NCI-H146 (cell line): ENCODE measurements at regions not wholly inside any gene's neighbourhood (a gene's known extent, or its start where the extent isn't known, plus 50 kb on each side); places are given as distances from the start of the nearest gene placed in this dataset.

Experiments
- DNase-seq: peaks from one replicate; lab custom pipeline; 2025; lab: John Stamatoyannopoulos, UW

DNA sequence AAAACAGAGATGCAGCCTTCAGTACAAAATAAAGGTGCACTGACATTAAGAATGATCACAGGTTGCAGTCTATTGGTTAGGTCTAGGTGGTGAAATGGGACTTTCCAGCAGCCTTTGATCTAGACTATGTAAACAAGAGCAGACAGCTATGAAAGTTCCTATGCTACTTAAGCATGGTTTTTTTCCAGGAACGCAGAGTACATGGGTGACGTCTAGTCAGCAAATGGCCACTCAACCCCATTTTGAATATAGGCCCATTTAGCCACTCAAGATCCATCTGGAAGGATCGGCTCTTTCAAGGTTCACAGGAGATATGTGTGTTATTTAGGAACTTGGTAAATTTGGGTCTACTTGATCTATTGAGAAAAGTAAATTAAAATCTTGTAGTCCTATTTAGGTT is 1424.6 kb upstream of the LRRTM3 start:
- DNase-seq, result no peak

DNA sequence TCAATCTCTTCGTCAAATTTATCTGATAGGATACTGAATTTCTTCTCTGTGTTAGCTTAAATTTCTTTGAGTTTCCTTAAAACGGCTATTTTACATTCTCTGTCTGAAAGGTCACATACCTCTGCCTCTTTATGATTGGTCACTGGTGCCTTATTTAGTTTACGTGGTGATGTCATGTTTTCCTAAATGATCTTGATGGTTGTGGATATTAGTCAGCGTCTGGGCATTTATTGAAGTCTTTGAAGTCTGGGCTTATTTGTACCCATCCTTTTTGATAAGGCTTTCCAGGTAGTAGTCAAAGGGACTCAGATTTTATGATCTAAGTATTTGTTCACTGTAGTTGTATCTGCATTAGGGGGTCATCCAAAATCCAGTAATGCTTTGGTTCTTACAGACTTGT is 1407.5 kb upstream of the LRRTM3 start:
- no peak for DNase-seq

DNA sequence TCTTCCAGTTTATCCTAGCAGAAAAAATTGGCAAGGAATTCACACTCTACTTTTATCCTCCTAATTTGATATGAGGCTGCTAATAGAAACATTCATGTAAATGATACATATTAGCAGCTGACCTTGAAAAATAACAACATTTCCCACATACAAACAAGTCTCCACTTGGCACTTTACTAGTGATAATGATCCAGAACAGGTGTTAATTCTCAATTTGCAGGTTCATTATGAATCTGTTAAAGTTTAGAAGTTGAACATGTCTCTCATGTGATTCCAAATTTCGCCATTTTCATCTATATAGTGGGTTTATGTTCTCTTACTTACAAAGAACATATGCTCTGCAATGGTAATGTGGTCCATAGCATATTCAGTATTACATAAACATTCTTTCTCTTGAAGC is 1396.8 kb upstream of the LRRTM3 start:
- no peak for DNase-seq

DNA sequence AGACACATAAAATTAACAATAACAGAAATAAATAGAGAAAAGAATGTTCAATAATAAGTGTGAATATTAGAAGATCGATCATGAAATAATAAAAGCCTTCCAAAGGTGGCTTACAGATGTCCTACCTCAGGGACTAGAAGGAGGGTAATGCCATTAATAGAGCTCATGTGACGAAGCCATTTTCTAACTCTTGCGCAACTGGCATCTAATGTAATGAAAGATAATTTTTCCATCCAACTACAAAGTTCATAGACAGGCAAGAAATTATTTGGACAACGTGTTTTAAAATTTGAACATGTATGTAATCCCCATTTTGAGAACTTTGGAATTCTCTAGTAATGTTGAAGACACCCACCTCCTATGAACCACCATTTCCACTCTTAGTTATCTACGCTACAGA is 1394.3 kb upstream of the LRRTM3 start:
- no peak for DNase-seq

DNA sequence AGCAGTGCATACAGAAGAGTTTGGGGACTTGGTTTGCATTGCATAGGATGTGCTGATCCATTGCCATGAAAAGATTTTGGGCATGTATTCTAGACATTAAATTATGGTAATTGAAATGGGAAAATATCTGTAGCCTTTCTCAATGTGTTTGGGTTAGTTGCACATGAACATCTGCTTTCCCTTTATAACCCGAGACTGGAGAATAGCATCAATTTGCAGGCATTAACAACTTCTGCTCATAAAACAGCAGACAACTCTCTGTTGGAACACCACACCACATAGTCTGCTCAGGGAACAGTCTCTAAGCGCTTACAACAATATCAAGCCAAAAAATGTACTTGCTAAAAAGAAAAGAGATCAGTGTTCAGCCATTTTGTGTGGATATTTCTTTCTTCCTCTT is 1391.1 kb upstream of the LRRTM3 start:
- no peak for DNase-seq

DNA sequence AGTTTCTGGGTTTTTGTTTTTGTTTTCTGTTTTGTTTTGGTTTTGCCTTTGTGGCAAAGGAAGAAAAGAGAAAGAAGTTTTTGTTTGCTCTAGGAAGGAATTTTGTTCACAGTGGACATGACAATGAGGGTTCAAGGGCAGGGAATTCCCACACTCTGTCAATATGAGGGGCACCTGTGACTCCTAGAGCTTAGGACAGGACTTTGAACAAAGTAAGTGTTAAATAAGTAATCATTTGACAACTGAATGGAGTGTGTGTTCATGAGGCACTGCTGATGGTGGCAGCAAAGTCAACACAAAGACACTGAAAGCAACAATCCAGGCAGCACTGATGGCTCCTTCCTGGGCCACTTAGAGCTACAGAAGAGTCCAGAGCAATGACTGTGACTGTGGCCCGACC is 1381.1 kb upstream of the LRRTM3 start:
- DNase-seq, result no peak

DNA sequence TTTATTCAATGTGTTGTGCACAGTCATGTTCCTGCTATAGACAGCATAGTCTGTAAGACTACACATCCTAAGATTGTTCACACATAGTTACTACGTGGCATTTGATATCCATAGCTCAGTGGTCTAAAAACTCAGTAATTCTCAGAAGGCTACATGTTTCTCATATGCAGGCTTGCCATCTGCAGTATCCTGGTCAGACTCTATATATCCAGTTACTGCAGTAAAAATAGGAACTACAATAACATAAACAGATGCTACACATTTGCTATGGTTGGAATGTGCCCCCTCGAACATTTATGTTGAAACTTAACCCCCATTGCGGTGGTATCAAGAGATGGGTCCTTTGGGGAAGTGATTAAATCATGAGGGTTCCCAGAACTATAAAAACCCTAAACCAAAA is 1377.8 kb upstream of the LRRTM3 start:
- DNase-seq, result no peak

DNA sequence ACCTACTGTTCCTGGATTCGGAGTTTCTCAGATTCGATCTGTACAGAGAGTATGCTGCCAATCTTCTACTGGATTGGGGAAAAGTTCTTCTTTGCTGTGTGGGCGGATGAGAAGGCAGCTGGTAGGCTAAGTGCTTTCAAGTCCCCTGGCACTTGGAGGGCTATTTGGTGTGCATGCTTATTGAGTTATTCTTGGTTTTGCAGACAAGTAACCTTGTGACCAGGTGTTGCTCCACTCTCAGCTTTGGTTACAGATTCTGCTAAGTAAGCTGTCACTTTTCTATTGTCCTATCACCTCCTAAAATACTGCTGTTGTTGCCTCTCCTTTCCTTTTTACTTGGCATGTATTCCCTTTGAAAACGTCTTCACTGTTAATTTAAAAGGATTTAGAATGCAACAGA is 1375.1 kb upstream of the LRRTM3 start:
- DNase-seq, result no peak

DNA sequence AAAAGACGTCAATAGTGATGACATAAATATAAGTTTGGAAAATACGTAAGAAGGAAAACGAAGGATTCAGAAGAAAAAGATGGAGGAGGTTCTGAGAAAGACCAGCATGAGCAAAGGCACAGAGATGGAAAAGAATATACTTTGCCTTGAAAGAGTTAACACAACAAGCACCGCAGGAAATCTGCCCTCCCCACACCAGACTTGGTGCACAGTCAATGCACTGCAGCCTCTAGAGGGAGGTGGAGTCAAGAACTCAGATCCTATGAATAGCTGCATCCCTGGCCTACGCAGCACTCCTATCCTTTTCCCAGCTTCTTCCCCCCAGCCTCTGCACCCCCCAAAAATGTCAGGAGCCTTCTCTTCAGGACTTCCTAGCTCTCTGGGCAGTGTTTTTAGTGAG is 1370.6 kb upstream of the LRRTM3 start:
- DNase-seq, result no peak

DNA sequence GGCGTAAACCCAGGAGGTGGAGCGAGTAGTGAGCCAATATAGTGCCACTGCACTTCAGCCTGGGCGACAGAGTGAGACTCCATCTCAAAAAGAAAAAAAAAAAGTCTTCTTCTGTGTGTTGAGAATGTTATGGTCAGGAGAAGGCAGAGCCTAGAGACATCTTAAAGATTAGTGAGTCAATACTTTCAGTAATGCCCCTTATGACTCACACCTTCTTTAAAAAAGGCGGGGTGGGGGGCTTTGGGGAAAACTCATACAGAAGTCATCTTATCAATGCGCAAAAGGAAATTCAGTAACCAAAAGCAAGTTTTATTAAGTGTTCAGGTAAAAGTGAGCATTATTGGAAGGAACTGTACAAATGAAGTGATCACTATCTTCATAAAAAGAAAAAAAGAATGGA is 1369.8 kb upstream of the LRRTM3 start:
- DNase-seq, result no peak

DNA sequence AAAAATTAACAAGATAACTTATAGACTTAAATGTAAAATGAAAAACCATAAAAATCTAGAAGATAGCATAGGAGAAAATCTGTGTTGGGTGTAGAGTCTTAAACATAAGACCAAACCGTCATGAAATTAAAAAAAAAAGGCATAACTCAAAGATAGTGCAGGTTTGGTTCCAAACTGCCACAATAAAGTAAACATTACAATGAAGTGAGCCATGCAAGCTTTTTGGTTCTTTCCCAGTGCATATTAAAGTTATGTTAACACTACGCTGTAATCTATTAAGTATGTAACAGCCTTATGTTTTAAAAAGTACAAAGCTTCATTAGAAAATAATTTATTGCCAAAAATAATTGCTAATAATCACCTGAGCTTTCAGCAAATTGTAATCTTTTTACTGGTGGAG is 1366.5 kb upstream of the LRRTM3 start:
- DNase-seq, result no peak

DNA sequence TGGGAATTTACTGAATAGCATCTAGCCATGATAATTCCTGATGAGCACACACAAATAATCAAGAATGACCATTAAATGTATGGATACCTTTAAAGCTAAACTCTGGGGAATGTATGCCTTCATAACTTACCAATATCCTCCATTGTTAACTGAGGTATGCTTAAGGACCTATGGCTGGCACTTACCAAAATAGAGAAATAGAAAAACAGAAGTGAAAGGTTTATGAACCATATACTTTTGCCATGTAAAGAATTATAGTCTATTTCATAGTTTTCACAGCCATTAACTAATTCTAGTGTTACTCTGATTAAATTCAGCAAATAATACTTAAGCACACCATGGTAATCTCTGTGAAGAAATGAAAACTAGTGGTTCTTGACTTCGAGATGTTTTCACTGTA is 1360.6 kb upstream of the LRRTM3 start:
- DNase-seq, result no peak

DNA sequence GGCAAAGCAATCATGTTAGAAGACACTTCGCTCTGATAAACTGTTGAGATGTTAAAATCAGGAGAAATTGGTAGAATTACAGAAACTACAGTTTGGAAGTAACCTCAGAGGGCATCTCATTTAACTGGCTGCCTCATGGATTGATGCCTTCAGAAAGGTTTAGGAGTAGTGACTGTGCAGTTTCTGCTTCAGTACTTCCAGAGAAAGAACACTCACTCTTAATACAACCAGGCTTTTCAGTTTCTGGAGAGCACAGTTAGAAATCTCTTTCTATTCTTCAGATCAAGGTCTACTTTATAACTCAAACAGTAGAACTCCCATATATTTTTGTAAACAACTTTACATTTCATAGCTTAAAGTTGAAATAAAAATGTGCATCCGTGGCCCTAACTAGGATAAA is 1358.9 kb upstream of the LRRTM3 start:
- DNase-seq, result no peak

DNA sequence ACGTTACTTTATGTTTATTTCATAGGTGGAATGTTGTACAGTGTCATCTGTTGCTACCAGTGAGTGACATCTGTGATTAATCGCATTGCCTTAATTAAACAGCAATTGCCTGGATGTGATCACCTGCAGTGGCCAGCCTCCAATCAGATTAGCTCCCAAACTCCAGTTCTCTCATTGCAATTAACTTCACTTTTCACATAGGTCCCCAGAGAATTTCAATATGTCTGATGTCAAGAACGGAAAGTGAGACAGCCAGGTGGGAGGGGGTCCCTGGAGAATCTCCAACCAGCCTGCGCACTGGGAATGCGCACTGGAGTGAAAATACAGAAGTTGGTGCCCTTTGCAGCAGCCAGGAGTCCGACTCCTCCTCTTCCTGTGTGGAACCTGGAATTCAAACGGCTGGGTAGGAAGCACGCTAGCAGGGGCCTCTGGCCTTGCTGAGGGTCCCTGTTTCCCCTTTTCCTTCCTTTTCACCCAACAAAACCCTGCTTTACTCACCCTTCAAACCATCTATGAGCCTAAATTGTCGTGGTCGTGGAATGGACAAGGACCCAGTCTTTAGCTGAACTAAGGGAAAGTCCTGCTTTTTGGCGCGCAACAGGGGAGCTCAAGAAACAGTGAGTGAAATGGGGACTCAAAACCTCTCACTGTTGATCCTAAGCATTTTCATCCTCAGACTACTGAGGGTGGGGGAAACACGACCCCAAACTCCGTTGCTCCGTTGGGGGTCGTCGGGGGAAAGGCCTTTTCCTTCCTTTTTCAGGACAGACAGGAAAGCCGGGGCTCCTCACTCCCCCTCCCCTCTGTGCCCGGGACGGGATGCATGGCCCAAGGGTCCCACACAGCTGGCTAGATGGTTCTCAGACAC is 1355.5 kb upstream of the LRRTM3 start:
- DNase-seq, result peak; percentile 69

DNA sequence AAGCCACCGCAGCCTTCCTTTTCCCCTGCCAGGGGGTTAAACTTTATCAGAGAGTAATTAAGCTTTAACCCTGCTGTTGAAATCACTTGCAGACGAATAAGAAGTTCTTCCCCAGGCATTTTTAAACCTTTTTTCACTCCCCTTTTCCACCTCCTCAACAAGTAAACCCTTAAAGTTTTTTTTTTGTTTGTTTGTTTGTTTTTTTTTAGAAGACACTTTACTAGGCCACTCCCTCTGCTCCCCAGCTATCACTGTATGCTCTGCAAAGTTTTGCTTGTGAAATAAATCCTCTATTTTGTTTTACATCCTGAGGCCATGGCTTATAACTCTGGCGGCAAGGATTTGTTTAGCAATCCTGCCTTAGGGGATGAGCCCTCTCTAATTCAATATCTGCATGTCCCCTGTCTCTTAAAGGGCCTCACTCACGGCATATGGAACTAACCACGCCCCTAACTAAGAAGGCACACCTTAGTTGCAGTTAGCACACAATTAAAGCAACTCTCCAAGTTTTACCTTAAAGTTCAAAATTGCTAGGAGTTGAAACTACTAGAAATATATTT is 1354.7 kb upstream of the LRRTM3 start:
- DNase-seq, result peak; percentile 40

DNA sequence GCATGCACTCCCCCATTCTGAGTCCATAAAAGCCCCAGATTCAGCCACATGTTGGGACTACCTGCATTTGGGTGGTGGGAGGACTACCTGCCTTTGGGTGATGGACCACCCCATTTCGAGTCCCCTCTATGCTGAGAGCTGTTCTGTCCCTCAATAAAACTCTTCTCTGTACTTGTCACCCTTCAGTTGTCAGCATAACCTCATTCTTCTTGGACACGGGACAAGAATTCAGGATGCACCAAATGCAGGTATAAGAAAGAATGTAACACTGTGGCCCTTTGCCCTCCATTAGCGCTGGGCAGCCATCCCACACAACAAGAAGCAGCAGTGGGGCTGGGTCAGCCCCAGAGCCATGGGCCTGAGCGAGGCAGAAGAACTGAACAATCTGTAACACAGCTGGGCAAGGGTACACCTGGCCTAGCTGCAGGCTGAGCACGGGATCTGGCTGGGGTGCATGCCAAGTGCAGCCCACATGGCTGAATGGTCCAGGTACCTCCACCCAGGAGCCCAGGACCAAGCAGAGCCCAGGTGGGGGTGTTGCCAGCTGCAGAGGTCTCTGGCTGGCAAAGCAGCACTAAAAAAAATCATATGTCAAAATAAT is 1344.3 kb upstream of the LRRTM3 start:
- DNase-seq, result no peak

DNA sequence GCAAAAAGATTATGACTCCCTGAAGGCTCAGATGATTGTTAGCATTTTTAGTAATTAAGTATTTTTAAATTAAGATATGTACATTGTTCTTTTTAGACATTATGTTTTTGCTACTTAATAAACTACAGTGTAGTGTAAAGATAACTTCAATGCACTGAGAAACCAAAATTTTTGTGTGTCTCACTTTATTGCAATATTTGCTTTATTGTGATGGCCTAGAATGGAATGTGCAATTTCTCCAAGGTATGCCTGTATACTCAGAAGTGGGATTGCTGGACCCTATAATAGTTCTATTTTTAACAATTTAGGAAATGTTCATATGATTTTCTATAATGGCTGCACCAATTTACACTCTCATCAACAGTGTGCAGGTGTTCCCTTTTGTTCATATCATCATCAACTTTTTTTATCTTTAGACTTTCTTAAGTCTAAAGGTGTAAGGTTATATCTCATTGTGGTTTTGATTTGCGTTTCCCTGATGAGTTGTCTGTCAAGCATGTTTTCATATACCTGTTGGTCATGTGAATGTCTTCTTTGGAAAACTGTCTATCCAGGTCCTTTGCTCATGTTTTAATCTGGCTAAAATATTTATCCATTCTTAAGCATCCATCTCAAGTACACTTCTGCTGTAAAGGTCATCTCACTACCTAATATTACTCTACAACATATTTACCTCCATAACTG is 1323.5 kb upstream of the LRRTM3 start:
- no peak for DNase-seq

DNA sequence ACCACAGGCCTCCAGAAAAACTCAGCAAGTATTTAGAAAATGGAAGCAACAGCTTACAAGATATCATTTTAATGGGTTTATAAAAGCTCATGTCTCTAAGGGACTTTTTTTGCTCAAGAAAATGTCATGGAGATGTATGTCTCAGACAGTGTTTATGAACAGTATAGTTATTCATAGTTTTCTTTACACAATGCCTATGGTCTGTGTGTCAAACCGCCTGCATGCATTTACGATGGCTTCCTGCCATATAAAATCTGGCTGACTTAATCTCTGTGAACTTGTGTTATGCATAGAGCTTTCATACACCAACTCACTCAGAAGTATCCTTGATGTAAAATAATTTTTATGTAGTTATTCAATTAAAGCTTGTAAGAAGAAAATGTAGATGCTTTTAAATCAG is 1314.2 kb upstream of the LRRTM3 start:
- DNase-seq, result no peak

DNA sequence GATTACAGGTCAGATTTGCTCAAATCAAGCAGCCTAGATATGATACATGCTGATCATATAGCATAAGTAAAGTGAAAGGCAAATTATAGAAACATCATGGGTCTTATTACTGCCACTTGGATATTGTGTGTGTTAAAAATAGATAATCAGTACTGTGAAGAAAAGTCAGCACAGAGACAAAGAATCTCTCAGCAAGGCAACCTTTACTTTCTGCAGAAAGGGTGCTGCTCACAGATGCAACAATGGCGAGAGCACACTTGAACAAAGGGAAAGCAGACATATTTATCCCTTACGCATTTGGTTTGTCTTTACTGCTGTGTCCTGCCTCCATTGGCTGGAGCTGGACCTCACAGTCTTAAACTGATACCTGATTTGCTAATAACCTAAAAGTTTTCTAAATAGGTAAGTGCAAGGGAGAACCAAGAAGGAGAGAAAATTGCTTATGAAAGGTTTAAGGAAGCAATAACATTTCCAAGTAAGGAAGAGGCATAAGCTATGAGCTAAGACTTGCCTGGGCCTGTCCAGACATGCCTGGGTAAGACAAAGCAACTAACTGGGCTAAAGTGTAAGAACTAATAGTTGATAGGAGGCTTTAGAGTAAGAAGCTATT is 1310.8 kb upstream of the LRRTM3 start:
- no peak for DNase-seq

DNA sequence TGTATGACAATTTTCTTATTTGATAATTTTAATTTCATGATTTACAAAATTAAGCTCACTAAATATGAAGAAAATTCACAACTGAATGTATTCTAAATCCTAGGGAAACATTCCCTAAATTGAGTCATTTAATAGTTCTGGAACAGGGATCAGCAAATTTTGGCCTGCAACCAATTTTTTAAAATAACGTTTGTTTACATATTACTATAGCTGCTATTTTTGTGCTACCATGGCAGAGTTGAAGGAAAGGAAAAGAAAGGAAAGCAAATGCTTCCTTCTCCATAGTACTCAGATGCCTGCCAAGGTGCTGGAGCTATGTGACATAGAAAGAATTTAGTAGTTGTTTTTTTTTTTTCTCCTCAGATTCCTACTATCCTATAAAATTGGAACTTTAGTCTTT is 1307.7 kb upstream of the LRRTM3 start:
- DNase-seq, result no peak

DNA sequence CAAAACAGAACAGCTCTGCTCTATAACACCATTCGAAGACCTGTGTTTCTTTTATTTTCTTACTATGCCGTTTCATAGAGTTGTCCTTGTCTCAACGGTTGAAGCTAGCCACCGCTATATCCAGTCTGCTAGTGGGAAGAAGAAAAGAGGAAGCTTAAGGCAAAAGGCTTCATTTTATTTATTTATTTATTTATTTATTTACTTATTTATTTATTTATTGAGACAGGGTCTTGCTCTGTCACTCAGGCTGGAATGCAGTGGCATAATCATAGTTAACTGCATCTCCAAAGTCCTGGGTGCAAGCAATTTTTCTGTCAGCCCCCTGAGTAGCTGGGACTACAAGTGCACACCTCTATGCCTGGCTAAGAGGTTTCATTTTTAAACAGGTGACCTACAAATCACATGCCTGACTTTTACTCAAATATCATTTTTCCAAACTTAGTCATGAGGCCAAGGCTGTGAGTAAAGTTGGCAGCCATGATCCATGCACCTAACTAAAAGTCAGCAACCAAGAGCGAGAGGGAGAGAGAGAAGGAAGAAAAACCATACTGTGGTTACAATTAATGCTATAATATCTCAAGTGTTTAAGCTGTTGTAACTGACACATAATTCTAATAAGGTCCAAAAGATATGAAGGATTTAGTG is 1305.3 kb upstream of the LRRTM3 start:
- no peak for DNase-seq

DNA sequence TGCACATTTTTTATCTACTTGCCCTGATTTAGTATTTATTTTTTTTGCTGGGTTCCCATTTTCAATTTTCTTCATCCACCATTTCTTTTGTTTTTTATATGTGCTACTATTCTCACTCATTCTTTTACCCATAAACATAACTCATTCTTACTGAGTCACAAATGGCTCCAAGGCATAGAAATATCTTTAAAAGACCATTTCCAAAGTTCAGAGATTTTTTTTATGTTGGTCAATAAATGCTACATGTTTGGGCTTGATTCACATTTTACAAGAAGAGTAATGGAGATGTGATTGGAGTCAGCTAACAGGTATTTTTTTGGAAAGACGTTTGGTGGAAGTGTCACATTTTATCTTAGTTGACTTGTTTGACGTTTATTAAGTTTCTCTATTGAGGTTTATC is 1303.2 kb upstream of the LRRTM3 start:
- DNase-seq, result no peak
